ENCODE measurements at regions not wholly inside any gene's neighbourhood (a gene's known extent, or its start where the extent isn't known, plus 50 kb on each side); places are given as distances from the start of the nearest gene placed in this dataset.

- DNase-seq (ENCODE audit: low read depth): no peak
- no peak for TF ChIP-seq CTCF (conservative IDR thresholded peaks at IDR 0.05; ENCODE audit: control insufficient read depth, insufficient read depth, low read depth, low read length)
- H3K4me3 ChIP-seq (ENCODE audit: control insufficient read depth, low read depth, low read length): no peak overlapping the region
Observed at GRCh38 chr13:83549671-83550070, 332.6 kb downstream of the SLITRK1 start.

- no peak for TF ChIP-seq CTCF (conservative IDR thresholded peaks at IDR 0.05; ENCODE audit: control insufficient read depth, insufficient read depth, low read depth, low read length)
- no peak for DNase-seq (ENCODE audit: low read depth)
- H3K4me3 ChIP-seq (ENCODE audit: control insufficient read depth, low read depth, low read length): no peak overlapping the region
Observed at GRCh38 chr13:83547043-83547442, 335.2 kb downstream of the SLITRK1 start.

DNA sequence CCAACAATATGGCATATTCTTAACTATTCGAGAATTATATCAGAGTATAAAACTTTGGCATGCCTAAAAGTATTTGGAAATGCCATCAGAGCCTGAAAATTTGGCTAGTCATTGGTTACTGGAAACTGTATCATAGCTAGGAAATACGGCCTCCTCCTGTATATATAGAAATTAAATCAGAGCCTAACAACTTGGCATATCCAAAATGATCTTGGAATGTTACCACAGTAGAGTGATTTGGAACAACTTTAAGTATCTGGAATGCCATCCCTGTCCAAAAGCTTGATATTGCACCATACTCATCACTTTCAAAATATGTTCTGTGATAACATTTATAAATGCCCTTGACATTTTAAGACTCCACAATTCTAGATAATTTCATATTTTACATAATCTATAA is 335.8 kb downstream of the SLITRK1 start:
- no peak overlapping the region for H3K4me3 ChIP-seq (ENCODE audit: control insufficient read depth, low read depth, low read length)
- no peak for TF ChIP-seq CTCF (conservative IDR thresholded peaks at IDR 0.05; ENCODE audit: control insufficient read depth, insufficient read depth, low read depth, low read length)
- no peak for DNase-seq (ENCODE audit: low read depth)

DNA sequence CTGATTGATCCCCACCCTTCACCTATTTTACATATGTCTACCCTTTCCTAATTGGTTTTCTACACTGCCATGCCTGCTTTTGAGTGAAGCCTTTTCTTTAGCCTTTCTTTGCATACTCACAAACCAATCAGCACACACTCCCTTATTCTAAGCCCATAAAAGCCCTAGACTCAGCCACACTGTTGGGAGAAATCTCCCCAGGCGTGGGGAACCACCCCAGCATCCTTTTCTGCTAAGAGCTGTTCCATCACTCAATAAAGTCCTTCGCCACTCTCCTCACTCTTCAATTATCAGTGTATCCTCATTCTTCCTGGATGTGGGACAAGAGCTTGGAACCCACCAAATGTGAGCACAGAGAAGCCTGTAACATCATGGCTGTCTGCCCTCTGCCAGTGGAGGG is 343.6 kb downstream of the SLITRK1 start:
- TF ChIP-seq CTCF (conservative IDR thresholded peaks at IDR 0.05; ENCODE audit: control insufficient read depth, insufficient read depth, low read depth, low read length): no peak
- H3K4me3 ChIP-seq (ENCODE audit: control insufficient read depth, low read depth, low read length): no peak overlapping the region
- DNase-seq (ENCODE audit: low read depth): no peak

- H3K4me3 ChIP-seq (ENCODE audit: control insufficient read depth, low read depth, low read length): no peak overlapping the region
- no peak for TF ChIP-seq CTCF (conservative IDR thresholded peaks at IDR 0.05; ENCODE audit: control insufficient read depth, insufficient read depth, low read depth, low read length)
- no peak for DNase-seq (ENCODE audit: low read depth)
Observed at GRCh38 chr13:83536941-83537340, 345.3 kb downstream of the SLITRK1 start.

DNA sequence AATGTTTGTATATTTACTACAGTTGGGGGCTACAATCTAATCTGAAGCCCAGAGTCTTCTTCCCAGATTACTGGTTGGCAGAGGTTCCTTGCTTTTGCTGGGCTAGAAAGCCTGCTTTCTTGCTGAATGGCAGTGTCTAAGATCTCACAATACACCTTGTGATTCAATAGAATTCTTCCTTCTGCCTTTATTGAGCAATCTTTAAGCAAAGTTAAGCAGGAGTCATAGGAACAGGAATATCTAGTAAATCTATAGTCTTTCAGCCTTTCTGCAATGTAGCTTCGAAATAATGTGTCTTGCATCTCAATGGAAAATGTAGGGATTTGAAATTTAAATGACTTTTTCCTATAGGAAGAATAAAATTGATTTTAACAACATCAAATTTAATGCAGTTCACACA is 346.1 kb downstream of the SLITRK1 start:
- H3K4me3 ChIP-seq (ENCODE audit: control insufficient read depth, low read depth, low read length): no peak overlapping the region
- TF ChIP-seq CTCF (conservative IDR thresholded peaks at IDR 0.05; ENCODE audit: control insufficient read depth, insufficient read depth, low read depth, low read length): no peak
- no peak for DNase-seq (ENCODE audit: low read depth)

- DNase-seq (ENCODE audit: low read depth): no peak
- TF ChIP-seq CTCF (conservative IDR thresholded peaks at IDR 0.05; ENCODE audit: control insufficient read depth, insufficient read depth, low read depth, low read length): no peak
- H3K4me3 ChIP-seq (ENCODE audit: control insufficient read depth, low read depth, low read length): no peak overlapping the region
Observed at GRCh38 chr13:83532809-83533208, 349.5 kb downstream of the SLITRK1 start.

All from fibroblast of mammary gland (primary cell).